Stimulated activated CD8-positive, alpha-beta memory T cell treated with anti-CD3 and anti-CD28 coated beads, Interleukin-4, amount 100 ng/mL, for 4 hours (primary cell): ENCODE measurements at regions not wholly inside any gene's neighbourhood (a gene's known extent, or its start where the extent isn't known, plus 50 kb on each side); places are given as distances from the start of the nearest gene placed in this dataset.

Experiments used
- DNase-seq, 2 donors: peaks; one replicate each; pipeline ENCODE4 v3.0.0-alpha.2; 2020; ENCODE audit warnings: low read depth in 2 of 2, low spot score in 1 of 2

- no peak for DNase-seq
Measured at GRCh38 chr2:180478883-180479282, 471.8 kb upstream of the CWC22 start.

- no peak for DNase-seq
Measured at GRCh38 chr2:180474716-180475115, 467.6 kb upstream of the CWC22 start.

GRCh38 chr2:180473456-180473855 is 466.4 kb upstream of the CWC22 start:
- DNase-seq, result no peak

GRCh38 chr2:180472133-180472532 is 465.0 kb upstream of the CWC22 start:
- DNase-seq, result no peak

GRCh38 chr2:180463608-180464007 is 456.5 kb upstream of the CWC22 start:
- no peak for DNase-seq

GRCh38 chr2:180461761-180462160 is 454.7 kb upstream of the CWC22 start:
- no peak for DNase-seq

- no peak for DNase-seq
Measured at GRCh38 chr2:180456801-180457200, 449.7 kb upstream of the CWC22 start.

GRCh38 chr2:180450841-180451240 is 443.7 kb upstream of the CWC22 start:
- DNase-seq, result no peak

- DNase-seq, result no peak
Measured at GRCh38 chr2:180449171-180449915, 442.2 kb upstream of the CWC22 start.

- DNase-seq, result no peak
Measured at GRCh38 chr2:180446492-180446891, 439.4 kb upstream of the CWC22 start.

GRCh38 chr2:180443888-180444287 is 436.8 kb upstream of the CWC22 start:
- no peak for DNase-seq

GRCh38 chr2:180442860-180443644 is 436.0 kb upstream of the CWC22 start:
- no peak for DNase-seq

- no peak for DNase-seq
Measured at GRCh38 chr2:180419212-180419611, 412.1 kb upstream of the CWC22 start.

- no peak for DNase-seq
Measured at GRCh38 chr2:180416627-180417026, 409.5 kb upstream of the CWC22 start.

- no peak for DNase-seq
Measured at GRCh38 chr2:180413336-180413735, 406.2 kb upstream of the CWC22 start.

GRCh38 chr2:180412219-180412618 is 405.1 kb upstream of the CWC22 start:
- no peak for DNase-seq

GRCh38 chr2:180411661-180412060 is 404.6 kb upstream of the CWC22 start:
- no peak for DNase-seq

GRCh38 chr2:180406687-180407086 is 399.6 kb upstream of the CWC22 start:
- no peak for DNase-seq

- no peak for DNase-seq
Measured at GRCh38 chr2:180405520-180405919, 398.4 kb upstream of the CWC22 start.

- no peak for DNase-seq
Measured at GRCh38 chr2:180394305-180394704, 387.2 kb upstream of the CWC22 start.

- no peak for DNase-seq
Measured at GRCh38 chr2:180385601-180386201, 378.6 kb upstream of the CWC22 start.

GRCh38 chr2:180376066-180376465 is 369.0 kb upstream of the CWC22 start:
- no peak for DNase-seq
